Loucy (cell line): ENCODE measurements at regions not wholly inside any gene's neighbourhood (a gene's known extent, or its start where the extent isn't known, plus 50 kb on each side); places are given as distances from the start of the nearest gene placed in this dataset.

Experiments used
- H2AFZ ChIP-seq: fragments of 200-600 bp; sonication (generic); 2 replicates; pipeline ENCODE4 v1.6.0; 2016; ENCODE audit warnings: antibody characterized with exemption, mild to moderate bottlenecking, low read length, moderate library complexity
- H3F3A ChIP-seq: fragments of 200-600 bp; 2 replicates; pipeline ENCODE4 v1.6.0; 2016; ENCODE audit warnings: antibody characterized with exemption, low read depth, mild to moderate bottlenecking
- H3K27me3 ChIP-seq: fragments of 200-600 bp; sonication (generic); 2 replicates; pipeline ENCODE4 v1.6.1; 2014; ENCODE audit warnings: low read length, mild to moderate bottlenecking; ENCODE audit not compliant: insufficient read depth, poor library complexity, severe bottlenecking
- H3K36me3 ChIP-seq: fragments of 200-600 bp; sonication (generic); 2 replicates; pipeline ENCODE4 v1.6.1; 2016; ENCODE audit warnings: low read length; ENCODE audit not compliant: insufficient read depth
- H3K4me1 ChIP-seq: fragments of 200-600 bp; sonication (generic); 2 replicates; pipeline ENCODE4 v1.5.1; 2014; ENCODE audit warnings: low read length, mild to moderate bottlenecking; ENCODE audit not compliant: insufficient read depth, poor library complexity, severe bottlenecking
- H3K4me2 ChIP-seq: fragments of 200-600 bp; sonication (generic); 2 replicates; pipeline ENCODE4 v1.6.0; 2014; ENCODE audit warnings: antibody characterized with exemption, low read length, low read depth, mild to moderate bottlenecking; ENCODE audit not compliant: poor library complexity, severe bottlenecking
- H3K4me3 ChIP-seq: fragments of 200-600 bp; sonication (generic); 2 replicates; pipeline ENCODE4 v1.5.1; 2014; ENCODE audit warnings: low read length, mild to moderate bottlenecking, mixed read lengths; ENCODE audit not compliant: poor library complexity, severe bottlenecking
- H3K79me2 ChIP-seq: fragments of 200-600 bp; sonication (generic); 2 replicates; pipeline ENCODE4 v1.6.1; 2014; ENCODE audit warnings: low read length; ENCODE audit not compliant: insufficient read depth
- H3K9ac ChIP-seq: fragments of 200-600 bp; sonication (generic); 2 replicates; pipeline ENCODE4 v1.6.0; 2014; ENCODE audit warnings: mild to moderate bottlenecking, low read depth, low read length, moderate library complexity; ENCODE audit not compliant: poor library complexity, severe bottlenecking
- H3K9me2 ChIP-seq: fragments of 200-600 bp; sonication (generic); replicated peaks from 2 replicates; pipeline ENCODE4 v1.6.1; 2016; ENCODE audit warnings: low read depth, low read length, mixed read lengths
- H3K9me3 ChIP-seq: fragments of 200-600 bp; sonication (generic); 2 replicates; pipeline ENCODE4 v1.6.1; 2014; ENCODE audit warnings: mild to moderate bottlenecking, antibody characterized with exemption, low read length, low read depth; ENCODE audit not compliant: insufficient read depth
- H4K20me1 ChIP-seq: fragments of 200-600 bp; sonication (generic); 2 replicates; pipeline ENCODE4 v1.6.0; 2014; ENCODE audit warnings: antibody characterized with exemption, low read length, mild to moderate bottlenecking; ENCODE audit not compliant: insufficient read depth, poor library complexity, severe bottlenecking
- CTCF ChIP-seq: fragments of 200-600 bp; sonication (generic); conservative IDR thresholded peaks from 2 replicates; pipeline ENCODE4 v1.5.1; 2014; ENCODE audit warnings: mild to moderate bottlenecking, antibody characterized with exemption, low read length
- EZH2phosphoT487 ChIP-seq: fragments of 200-600 bp; IDR thresholded peaks from 2 replicates; pipeline ENCODE4 v1.6.1; 2018; ENCODE audit warnings: antibody characterized with exemption, mild to moderate bottlenecking, moderate library complexity, borderline replicate concordance

- no peaks in the 10 kb centered on the region for H3K9me3 ChIP-seq
- no peaks in the 10 kb centered on the region for H3F3A ChIP-seq
- H3K79me2 ChIP-seq: no peaks in the 10 kb centered on the region
- no peaks in the 10 kb centered on the region for H3K9me2 ChIP-seq
- no peak overlapping the region for H3K4me2 ChIP-seq
- TF ChIP-seq CTCF: no peak
- no peak for TF ChIP-seq EZH2phosphoT487
- H4K20me1 ChIP-seq: no peaks in the 10 kb centered on the region
- H2AFZ ChIP-seq: no peak overlapping the region
- H3K4me3 ChIP-seq: no peak overlapping the region
- no peak overlapping the region for H3K9ac ChIP-seq
- H3K27me3 ChIP-seq: no peaks in the 10 kb centered on the region
- no peaks in the 10 kb centered on the region for H3K4me1 ChIP-seq
- no peaks in the 10 kb centered on the region for H3K36me3 ChIP-seq
Measured at GRCh38 chr6:1124885-1125284, 187.0 kb upstream of the FOXQ1 start.

- Histone ChIP-seq H3K36me3 (no peaks in the 10 kb centered on the region), H3K9me3 (no peaks in the 10 kb centered on the region)
Measured at GRCh38 chr6:1123386-1124375, 188.2 kb upstream of the FOXQ1 start.

GRCh38 chr6:1122083-1122482 lies 189.8 kb upstream of the FOXQ1 start:
- TF ChIP-seq EZH2phosphoT487 (no peak), CTCF (no peak)
- H3K36me3 ChIP-seq: no peaks in the 10 kb centered on the region
- no peaks in the 10 kb centered on the region for H4K20me1 ChIP-seq
- H3K4me3 ChIP-seq: no peak overlapping the region
- no peaks in the 10 kb centered on the region for H3K4me1 ChIP-seq
- no peak overlapping the region for H3K4me2 ChIP-seq
- H3K79me2 ChIP-seq: no peaks in the 10 kb centered on the region
- no peak overlapping the region for H2AFZ ChIP-seq
- H3K9me2 ChIP-seq: no peaks in the 10 kb centered on the region
- H3K9me3 ChIP-seq: no peaks in the 10 kb centered on the region
- no peak overlapping the region for H3K9ac ChIP-seq
- no peaks in the 10 kb centered on the region for H3F3A ChIP-seq
- no peaks in the 10 kb centered on the region for H3K27me3 ChIP-seq

More at GRCh38 chr6:1123386-1124375, 188.2 kb upstream of the FOXQ1 start:
- no peak for TF ChIP-seq CTCF
- Histone ChIP-seq H3K4me1 (no peaks in the 10 kb centered on the region), H3F3A (no peaks in the 10 kb centered on the region), H3K9ac (no peak overlapping the region), H3K4me2 (no peak overlapping the region), H3K27me3 (no peaks in the 10 kb centered on the region), H2AFZ (no peak overlapping the region), H4K20me1 (no peaks in the 10 kb centered on the region), H3K9me2 (no peaks in the 10 kb centered on the region), H3K79me2 (no peaks in the 10 kb centered on the region), H3K4me3 (no peak overlapping the region)
